ENCODE measurements at regions not wholly inside any gene's neighbourhood (a gene's known extent, or its start where the extent isn't known, plus 50 kb on each side); places are given as distances from the start of the nearest gene placed in this dataset.

DNA sequence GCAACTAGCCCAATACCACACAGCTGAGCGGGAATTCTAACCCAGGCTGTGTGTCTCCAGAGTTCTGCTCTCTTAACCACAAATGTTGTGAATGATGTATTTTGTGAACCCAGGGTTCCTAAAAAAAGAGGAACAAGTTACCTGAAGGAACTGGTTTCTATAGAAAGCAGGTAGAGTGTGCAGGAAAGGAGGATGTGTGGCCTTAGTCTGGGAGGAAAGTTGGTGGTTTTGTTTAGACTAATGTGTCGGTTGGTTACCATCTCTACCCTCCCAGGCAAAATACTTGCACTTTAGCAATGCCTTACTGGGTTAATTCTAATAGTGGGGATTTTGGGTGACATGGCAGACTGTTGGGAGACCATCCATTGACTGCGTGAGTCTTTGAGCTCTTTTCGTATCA lies 143.3 kb downstream of the SCP2D1 start:
- no peak overlapping the region for H3K27ac ChIP-seq (ENCODE audit: low read depth, low read length)
- no peak overlapping the region for H3K4me3 ChIP-seq (ENCODE audit: low read length)
- no peaks in the 10 kb centered on the region for H3K4me1 ChIP-seq (ENCODE audit: control insufficient read depth in 2 of 2, insufficient read depth in 2 of 2, low read length in 2 of 2)
- no peaks in the 10 kb centered on the region for H3K27me3 ChIP-seq (ENCODE audit: control insufficient read depth in 2 of 2, insufficient read depth in 2 of 2, low read length in 2 of 2)
- H3K36me3 ChIP-seq (ENCODE audit: control insufficient read depth in 2 of 3, insufficient read depth in 3 of 3, low read length in 3 of 3): no peaks in the 10 kb centered on the region
- H3K4me1 Mint-ChIP-seq: no peaks in the 10 kb centered on the region
- H3K27me3 Mint-ChIP-seq: peaks cover 0 to 16% (median 8%) of the 10 kb centered on the region in 5 donors
- intact Hi-C loops (cut with micrococcal nuclease): no loop called here
- peaks cover 0 to 3% (median 0%) of the 10 kb centered on the region in 5 donors for H3K36me3 Mint-ChIP-seq
- no peak overlapping the region for H3K27ac Mint-ChIP-seq
- DNase-seq: no peak
- peaks cover 0 to 25% (median 6%) of the 10 kb centered on the region in 11 donors for H3K9me3 Mint-ChIP-seq
- POLR2A ChIA-PET: no interaction called here
- no peak for ATAC-seq
- H3K9me3 ChIP-seq (ENCODE audit: control insufficient read depth in 2 of 3, low read length in 3 of 3): no peaks in the 10 kb centered on the region
- H3K4me3 Mint-ChIP-seq: no peak overlapping the region
- CTCF ChIA-PET: no interaction called here

DNA sequence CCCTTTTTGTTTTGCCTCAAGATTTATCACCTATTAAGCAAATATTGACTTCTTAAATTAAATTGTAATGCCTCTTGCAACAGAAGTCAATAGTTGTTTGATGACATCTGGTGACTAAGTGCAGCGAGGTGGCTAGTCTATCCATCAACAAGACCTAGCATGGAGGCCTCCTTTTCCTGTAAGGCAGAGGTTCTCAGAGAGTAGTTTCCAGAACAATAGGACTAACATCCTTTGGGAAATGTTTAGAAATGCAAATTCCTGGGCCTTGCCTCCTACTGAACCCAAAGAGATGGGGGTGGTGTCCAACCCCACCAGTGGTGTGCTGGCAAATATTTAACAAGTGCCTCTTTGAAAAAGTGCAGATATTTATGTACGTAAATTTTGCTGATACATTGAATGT lies 143.7 kb downstream of the SCP2D1 start:
- Mint-ChIP-seq H3K36me3 (peaks cover 0 to 3% (median 0%) of the 10 kb centered on the region in 5 donors), H3K4me3 (no peak overlapping the region), H3K9me3 (peaks cover 0 to 25% (median 6%) of the 10 kb centered on the region in 11 donors), H3K27ac (no peak overlapping the region), H3K4me1 (no peaks in the 10 kb centered on the region), H3K27me3 (peaks cover 0 to 16% (median 8%) of the 10 kb centered on the region in 5 donors)
- H3K4me1 ChIP-seq (ENCODE audit: control insufficient read depth in 2 of 2, insufficient read depth in 2 of 2, low read length in 2 of 2): no peaks in the 10 kb centered on the region
- H3K27me3 ChIP-seq (ENCODE audit: control insufficient read depth in 2 of 2, insufficient read depth in 2 of 2, low read length in 2 of 2): no peaks in the 10 kb centered on the region
- no peaks in the 10 kb centered on the region for H3K36me3 ChIP-seq (ENCODE audit: control insufficient read depth in 2 of 3, insufficient read depth in 3 of 3, low read length in 3 of 3)
- ChIA-PET POLR2A (no interaction called here), CTCF (no interaction called here)
- no peak overlapping the region for H3K27ac ChIP-seq (ENCODE audit: low read depth, low read length)
- intact Hi-C loops (cut with micrococcal nuclease): no loop called here
- no peaks in the 10 kb centered on the region for H3K9me3 ChIP-seq (ENCODE audit: control insufficient read depth in 2 of 3, low read length in 3 of 3)
- no peak for ATAC-seq
- no peak overlapping the region for H3K4me3 ChIP-seq (ENCODE audit: low read length)
- DNase-seq: no peak

DNA sequence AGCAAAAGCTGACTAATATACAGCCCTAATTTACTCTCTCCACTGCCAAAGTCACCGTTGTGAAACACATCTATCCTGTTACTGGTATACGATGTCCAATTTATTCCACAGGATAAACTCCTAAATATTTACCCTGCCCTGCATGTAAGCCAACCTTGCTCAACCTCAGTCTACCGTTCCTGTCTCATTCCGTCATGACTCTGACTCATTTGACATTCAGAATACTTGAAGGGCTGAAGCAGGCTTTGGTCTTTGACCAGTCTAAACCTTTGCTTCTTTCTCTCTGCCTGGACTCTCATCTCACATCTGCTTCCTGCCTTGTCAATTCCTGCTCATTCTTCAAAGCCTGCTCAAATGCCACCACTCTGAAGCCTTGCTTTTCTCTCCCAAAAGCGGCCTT lies 157.5 kb downstream of the SCP2D1 start:
- Mint-ChIP-seq H3K4me1 (no peaks in the 10 kb centered on the region), H3K4me3 (no peak overlapping the region), H3K27me3 (peaks cover 0 to 8% (median 7%) of the 10 kb centered on the region in 5 donors), H3K27ac (no peak overlapping the region), H3K9me3 (peaks cover 0 to 4% (median 0%) of the 10 kb centered on the region in 11 donors), H3K36me3 (no peaks in the 10 kb centered on the region)
- POLR2A ChIA-PET: no interaction called here
- CTCF ChIA-PET: no interaction called here
- ATAC-seq (no peak), DNase-seq (no peak)
- H3K36me3 ChIP-seq (ENCODE audit: control insufficient read depth in 2 of 3, insufficient read depth in 3 of 3, low read length in 3 of 3): no peaks in the 10 kb centered on the region
- H3K27me3 ChIP-seq (ENCODE audit: control insufficient read depth in 2 of 2, insufficient read depth in 2 of 2, low read length in 2 of 2): no peaks in the 10 kb centered on the region
- no peaks in the 10 kb centered on the region for H3K9me3 ChIP-seq (ENCODE audit: control insufficient read depth in 2 of 3, low read length in 3 of 3)
- H3K27ac ChIP-seq (ENCODE audit: low read depth, low read length): no peak overlapping the region
- intact Hi-C loops (cut with micrococcal nuclease): no loop called here
- no peak overlapping the region for H3K4me3 ChIP-seq (ENCODE audit: low read length)
- no peaks in the 10 kb centered on the region for H3K4me1 ChIP-seq (ENCODE audit: control insufficient read depth in 2 of 2, insufficient read depth in 2 of 2, low read length in 2 of 2)

DNA sequence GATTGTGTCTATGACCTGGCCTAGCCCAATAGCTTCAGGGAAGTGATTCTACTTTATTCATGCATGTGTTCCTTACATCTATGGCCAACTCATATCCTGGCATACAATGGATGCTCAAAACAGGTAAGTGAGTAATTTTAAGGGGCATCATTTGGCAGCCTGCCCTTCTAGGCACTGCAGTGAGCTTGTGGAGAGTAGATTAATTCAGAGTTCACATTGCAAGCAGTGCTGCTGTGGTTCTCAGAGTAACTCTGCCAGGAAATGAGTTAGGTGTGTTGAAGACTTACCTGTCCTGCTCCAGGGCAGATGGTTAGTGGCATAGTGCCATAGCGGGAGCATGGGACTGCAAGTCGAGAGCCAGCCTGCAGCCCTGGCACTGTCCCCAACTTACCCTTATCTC lies 158.0 kb downstream of the SCP2D1 start:
- H3K27me3 ChIP-seq (ENCODE audit: control insufficient read depth in 2 of 2, insufficient read depth in 2 of 2, low read length in 2 of 2): no peaks in the 10 kb centered on the region
- no peaks in the 10 kb centered on the region for H3K4me1 ChIP-seq (ENCODE audit: control insufficient read depth in 2 of 2, insufficient read depth in 2 of 2, low read length in 2 of 2)
- ChIA-PET CTCF (no interaction called here), POLR2A (no interaction called here)
- no peaks in the 10 kb centered on the region for H3K36me3 Mint-ChIP-seq
- H3K4me3 Mint-ChIP-seq: no peak overlapping the region
- H3K9me3 ChIP-seq (ENCODE audit: control insufficient read depth in 2 of 3, low read length in 3 of 3): no peaks in the 10 kb centered on the region
- no peak overlapping the region for H3K27ac ChIP-seq (ENCODE audit: low read depth, low read length)
- H3K27ac Mint-ChIP-seq: no peak overlapping the region
- no peak for DNase-seq
- no peaks in the 10 kb centered on the region for H3K4me1 Mint-ChIP-seq
- H3K9me3 Mint-ChIP-seq: peaks cover 0 to 3% (median 0%) of the 10 kb centered on the region in 11 donors
- no peak overlapping the region for H3K4me3 ChIP-seq (ENCODE audit: low read length)
- no peak for ATAC-seq
- intact Hi-C loops (cut with micrococcal nuclease): no loop called here
- no peaks in the 10 kb centered on the region for H3K36me3 ChIP-seq (ENCODE audit: control insufficient read depth in 2 of 3, insufficient read depth in 3 of 3, low read length in 3 of 3)
- peaks cover 0 to 7% (median 4%) of the 10 kb centered on the region in 5 donors for H3K27me3 Mint-ChIP-seq

DNA sequence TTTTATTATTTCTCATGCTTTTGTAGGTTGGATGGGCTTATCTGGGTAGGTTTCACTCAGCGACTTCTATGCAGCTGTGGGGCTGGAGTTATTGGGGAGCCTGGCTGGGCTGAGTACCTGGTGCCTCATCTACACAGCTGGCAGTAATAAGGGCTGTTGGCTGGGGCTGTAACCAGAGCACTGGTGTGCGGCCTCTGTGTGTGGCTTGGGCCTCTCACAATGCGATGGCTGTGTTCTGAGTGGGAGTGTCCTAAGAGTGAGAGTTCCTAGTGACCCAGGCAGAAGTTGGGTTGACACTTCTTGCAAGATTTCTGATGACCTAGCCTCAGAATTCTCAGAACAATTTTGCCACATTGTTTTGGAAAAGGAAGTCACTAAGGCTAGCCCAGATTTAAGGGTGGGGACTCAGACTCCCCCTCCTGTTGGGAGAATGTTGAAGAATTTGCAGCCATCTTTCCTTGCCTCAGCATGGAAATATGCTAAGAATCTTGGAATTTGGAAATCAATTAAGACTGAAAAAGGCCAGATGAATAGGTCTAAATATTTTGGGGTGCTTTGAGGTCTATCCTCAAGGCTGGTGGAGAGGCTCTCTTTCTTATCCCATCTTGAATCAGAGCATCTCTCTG lies 158.8 kb downstream of the SCP2D1 start:
- no peaks in the 10 kb centered on the region for H3K36me3 Mint-ChIP-seq
- H3K27ac Mint-ChIP-seq: no peak overlapping the region
- no peak for ATAC-seq
- ChIA-PET POLR2A (no interaction called here), CTCF (no interaction called here)
- no peaks in the 10 kb centered on the region for H3K36me3 ChIP-seq (ENCODE audit: control insufficient read depth in 2 of 3, insufficient read depth in 3 of 3, low read length in 3 of 3)
- H3K4me1 Mint-ChIP-seq: no peaks in the 10 kb centered on the region
- intact Hi-C loops (cut with micrococcal nuclease): no loop called here
- no peak overlapping the region for H3K4me3 Mint-ChIP-seq
- H3K27me3 ChIP-seq (ENCODE audit: control insufficient read depth in 2 of 2, insufficient read depth in 2 of 2, low read length in 2 of 2): no peaks in the 10 kb centered on the region
- no peak overlapping the region for H3K4me3 ChIP-seq (ENCODE audit: low read length)
- peaks cover 0 to 5% (median 0%) of the 10 kb centered on the region in 11 donors for H3K9me3 Mint-ChIP-seq
- no peaks in the 10 kb centered on the region for H3K4me1 ChIP-seq (ENCODE audit: control insufficient read depth in 2 of 2, insufficient read depth in 2 of 2, low read length in 2 of 2)
- H3K9me3 ChIP-seq (ENCODE audit: control insufficient read depth in 2 of 3, low read length in 3 of 3): no peaks in the 10 kb centered on the region
- DNase-seq: no peak
- no peak overlapping the region for H3K27ac ChIP-seq (ENCODE audit: low read depth, low read length)
- peaks cover 0 to 8% (median 0%) of the 10 kb centered on the region in 5 donors for H3K27me3 Mint-ChIP-seq

DNA sequence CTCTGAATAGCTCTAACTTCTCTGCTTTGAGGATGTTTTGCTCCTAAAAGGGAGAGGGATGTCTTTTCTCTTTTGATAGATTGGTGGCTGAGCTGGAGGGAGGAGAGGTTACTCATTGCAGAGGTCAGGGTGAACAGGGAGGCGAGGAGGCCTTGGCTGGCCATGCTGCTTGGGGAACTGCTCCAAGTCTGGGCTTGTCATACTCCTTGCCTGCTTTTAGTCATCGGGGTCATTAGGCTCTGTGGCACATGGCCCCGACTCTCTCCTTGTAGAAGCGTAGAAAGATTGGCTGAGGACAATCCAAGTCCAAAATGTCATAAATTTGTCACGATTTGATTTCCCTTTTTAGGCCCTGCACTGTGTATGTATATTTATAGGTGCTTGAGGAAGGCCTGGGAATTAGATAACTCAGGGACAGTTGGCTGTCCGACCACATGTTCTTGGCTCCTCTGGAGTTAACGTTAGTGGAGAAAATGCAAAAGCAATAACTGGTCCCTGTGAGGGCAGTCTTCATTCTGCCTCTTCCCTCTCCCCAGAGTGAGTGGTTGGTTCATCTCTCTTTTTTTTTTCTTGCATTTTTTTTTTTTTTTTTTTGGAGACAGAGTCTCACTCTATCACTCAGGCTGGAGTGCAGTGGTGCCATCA lies 160.1 kb downstream of the SCP2D1 start:
- ATAC-seq (no peak), DNase-seq (no peak)
- peaks cover 0 to 3% (median 0%) of the 10 kb centered on the region in 11 donors for H3K9me3 Mint-ChIP-seq
- no peaks in the 10 kb centered on the region for H3K36me3 Mint-ChIP-seq
- intact Hi-C loops (cut with micrococcal nuclease): no loop called here
- H3K4me1 Mint-ChIP-seq: no peaks in the 10 kb centered on the region
- ChIA-PET CTCF (no interaction called here), POLR2A (no interaction called here)
- H3K27ac Mint-ChIP-seq: no peak overlapping the region
- H3K9me3 ChIP-seq (ENCODE audit: control insufficient read depth in 2 of 3, low read length in 3 of 3): no peaks in the 10 kb centered on the region
- H3K4me3 Mint-ChIP-seq: no peak overlapping the region
- no peaks in the 10 kb centered on the region for H3K4me1 ChIP-seq (ENCODE audit: control insufficient read depth in 2 of 2, insufficient read depth in 2 of 2, low read length in 2 of 2)
- no peak overlapping the region for H3K4me3 ChIP-seq (ENCODE audit: low read length)
- no peaks in the 10 kb centered on the region for H3K36me3 ChIP-seq (ENCODE audit: control insufficient read depth in 2 of 3, insufficient read depth in 3 of 3, low read length in 3 of 3)
- no peak overlapping the region for H3K27ac ChIP-seq (ENCODE audit: low read depth, low read length)
- H3K27me3 ChIP-seq (ENCODE audit: control insufficient read depth in 2 of 2, insufficient read depth in 2 of 2, low read length in 2 of 2): no peaks in the 10 kb centered on the region
- peaks cover 0 to 12% (median 0%) of the 10 kb centered on the region in 5 donors for H3K27me3 Mint-ChIP-seq

DNA sequence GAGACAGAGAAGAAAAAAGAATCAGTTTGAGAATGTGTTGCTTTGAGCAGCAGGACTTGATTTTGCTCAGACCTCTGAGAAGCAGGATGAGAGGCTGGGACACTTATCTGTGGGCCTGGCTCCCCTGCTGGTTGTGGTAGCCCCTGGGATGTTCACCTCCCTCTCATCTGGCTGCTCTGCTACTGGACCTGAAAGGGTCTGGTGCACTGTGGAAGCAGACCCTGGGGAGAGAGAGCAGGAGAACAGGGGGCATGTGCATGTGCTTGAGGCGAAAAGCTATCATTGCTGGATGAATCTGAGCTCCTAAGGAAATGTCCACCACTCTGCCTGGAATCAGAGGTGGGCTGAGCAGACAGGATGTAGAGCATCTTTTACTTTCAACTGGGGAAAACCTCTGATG lies 161.1 kb downstream of the SCP2D1 start:
- H3K4me3 ChIP-seq (ENCODE audit: low read length): no peak overlapping the region
- H3K9me3 ChIP-seq (ENCODE audit: control insufficient read depth in 2 of 3, low read length in 3 of 3): no peaks in the 10 kb centered on the region
- peaks cover 0 to 15% (median 0%) of the 10 kb centered on the region in 5 donors for H3K27me3 Mint-ChIP-seq
- H3K36me3 ChIP-seq (ENCODE audit: control insufficient read depth in 2 of 3, insufficient read depth in 3 of 3, low read length in 3 of 3): no peaks in the 10 kb centered on the region
- ChIA-PET POLR2A (no interaction called here), CTCF (no interaction called here)
- no peaks in the 10 kb centered on the region for H3K27me3 ChIP-seq (ENCODE audit: control insufficient read depth in 2 of 2, insufficient read depth in 2 of 2, low read length in 2 of 2)
- H3K4me1 ChIP-seq (ENCODE audit: control insufficient read depth in 2 of 2, insufficient read depth in 2 of 2, low read length in 2 of 2): no peaks in the 10 kb centered on the region
- no peaks in the 10 kb centered on the region for H3K36me3 Mint-ChIP-seq
- no peaks in the 10 kb centered on the region for H3K4me1 Mint-ChIP-seq
- H3K27ac ChIP-seq (ENCODE audit: low read depth, low read length): no peak overlapping the region
- peaks cover 0 to 3% (median 0%) of the 10 kb centered on the region in 11 donors for H3K9me3 Mint-ChIP-seq
- H3K27ac Mint-ChIP-seq: peak overlapping the region in 1 of 9 donors; percentile 13
- DNase-seq: no peak
- no peak overlapping the region for H3K4me3 Mint-ChIP-seq
- no peak for ATAC-seq
- intact Hi-C loops (cut with micrococcal nuclease): no loop called here
